ENCODE measurements at regions not wholly inside any gene's neighbourhood (a gene's known extent, or its start where the extent isn't known, plus 50 kb on each side); places are given as distances from the start of the nearest gene placed in this dataset.
"Not testable (repeated sequence)": the region's sequence is repeated elsewhere in the genome, so short reads cannot be mapped to it uniquely, and the experiment has no call there.

GRCh38 chr5:125848751-125849150 lies 574.5 kb upstream of the GRAMD2B start:
- no peak for DNase-seq (ENCODE audit: low read depth)

GRCh38 chr5:125856949-125857348 lies 566.3 kb upstream of the GRAMD2B start:
- no peak for DNase-seq (ENCODE audit: low read depth)

- DNase-seq (ENCODE audit: low read depth), result no peak
Measured at GRCh38 chr5:125863579-125863978, 559.6 kb upstream of the GRAMD2B start.

- DNase-seq (ENCODE audit: low read depth), result peak; percentile 27
Measured at GRCh38 chr5:125865166-125865815, 557.9 kb upstream of the GRAMD2B start.

GRCh38 chr5:125868036-125868435 lies 555.2 kb upstream of the GRAMD2B start:
- DNase-seq (ENCODE audit: low read depth), result no peak

GRCh38 chr5:125870256-125870655 lies 553.0 kb upstream of the GRAMD2B start:
- DNase-seq (ENCODE audit: low read depth), result no peak

- no peak for DNase-seq (ENCODE audit: low read depth)
Measured at GRCh38 chr5:125874057-125874456, 549.2 kb upstream of the GRAMD2B start.

- DNase-seq (ENCODE audit: low read depth), result no peak
Measured at GRCh38 chr5:125874717-125875116, 548.5 kb upstream of the GRAMD2B start.

GRCh38 chr5:125877248-125877647 lies 546.0 kb upstream of the GRAMD2B start:
- no peak for DNase-seq (ENCODE audit: low read depth)

- no peak for DNase-seq (ENCODE audit: low read depth)
Measured at GRCh38 chr5:125882061-125882460, 541.1 kb upstream of the GRAMD2B start.

GRCh38 chr5:125883223-125883622 lies 540.0 kb upstream of the GRAMD2B start:
- DNase-seq (ENCODE audit: low read depth), result no peak

GRCh38 chr5:125888358-125888757 lies 534.9 kb upstream of the GRAMD2B start:
- DNase-seq (ENCODE audit: low read depth), result no peak

- DNase-seq (ENCODE audit: low read depth), result no peak
Measured at GRCh38 chr5:125890511-125890931, 532.7 kb upstream of the GRAMD2B start.

GRCh38 chr5:125891061-125891725 lies 532.0 kb upstream of the GRAMD2B start:
- DNase-seq (ENCODE audit: low read depth), result no peak

- DNase-seq (ENCODE audit: low read depth), result no peak
Measured at GRCh38 chr5:125894383-125894782, 528.8 kb upstream of the GRAMD2B start.

- DNase-seq (ENCODE audit: low read depth), result no peak
Measured at GRCh38 chr5:125896368-125896767, 526.8 kb upstream of the GRAMD2B start.

GRCh38 chr5:125897089-125897488 lies 526.1 kb upstream of the GRAMD2B start:
- DNase-seq (ENCODE audit: low read depth), result no peak

GRCh38 chr5:125898851-125899405 lies 524.3 kb upstream of the GRAMD2B start:
- DNase-seq (ENCODE audit: low read depth), result no peak

- DNase-seq (ENCODE audit: low read depth), result no peak
Measured at GRCh38 chr5:125912028-125912427, 511.2 kb upstream of the GRAMD2B start.

- no peak for DNase-seq (ENCODE audit: low read depth)
Measured at GRCh38 chr5:125913200-125913599, 510.0 kb upstream of the GRAMD2B start.

GRCh38 chr5:125914471-125914870 lies 508.7 kb upstream of the GRAMD2B start:
- no peak for DNase-seq (ENCODE audit: low read depth)

GRCh38 chr5:125923958-125924357 lies 499.3 kb upstream of the GRAMD2B start:
- not testable (repeated sequence) for DNase-seq (ENCODE audit: low read depth)

- no peak for DNase-seq (ENCODE audit: low read depth)
Measured at GRCh38 chr5:125926172-125926571, 497.0 kb upstream of the GRAMD2B start.

- DNase-seq (ENCODE audit: low read depth), result no peak
Measured at GRCh38 chr5:125928663-125929062, 494.5 kb upstream of the GRAMD2B start.

All from non-pigmented ciliary epithelial cell (primary cell).